GM21786 (cell line): ENCODE measurements at regions not wholly inside any gene's neighbourhood (a gene's known extent, or its start where the extent isn't known, plus 50 kb on each side); places are given as distances from the start of the nearest gene placed in this dataset.
"Not testable (repeated sequence)": the region's sequence is repeated elsewhere in the genome, so short reads cannot be mapped to it uniquely, and the experiment has no call there.

ENCODE experiments used
- ATAC-seq: cut with Tn5 transposase; IDR thresholded peaks from one replicate; pipeline ENCODE4 v1.9.1; 2021; ENCODE audit not compliant: unreplicated experiment

- ATAC-seq, result no peak
Observed at GRCh38 chr6:141976994-141977393, 155.7 kb upstream of the GJE1 start.

GRCh38 chr6:141969768-141970415, 162.8 kb upstream of the GJE1 start:
- not testable (repeated sequence) for ATAC-seq

GRCh38 chr6:141969201-141969600, 163.5 kb upstream of the GJE1 start:
- ATAC-seq, result no peak

GRCh38 chr6:141968632-141969031, 164.1 kb upstream of the GJE1 start:
- no peak for ATAC-seq

- ATAC-seq, result no peak
Observed at GRCh38 chr6:141965016-141965545, 167.6 kb upstream of the GJE1 start.

GRCh38 chr6:141963543-141964295, 169.0 kb upstream of the GJE1 start:
- no peak for ATAC-seq

- ATAC-seq, result no peak
Observed at GRCh38 chr6:141957271-141957670, 175.5 kb upstream of the GJE1 start.

GRCh38 chr6:141956868-141957267, 175.9 kb upstream of the GJE1 start:
- ATAC-seq, result no peak

GRCh38 chr6:141956046-141956761, 176.5 kb upstream of the GJE1 start:
- ATAC-seq, result no peak

- ATAC-seq, result no peak
Observed at GRCh38 chr6:141953072-141953471, 179.7 kb upstream of the GJE1 start.

- no peak for ATAC-seq
Observed at GRCh38 chr6:141946502-141946901, 186.2 kb upstream of the GJE1 start.

- ATAC-seq, result no peak
Observed at GRCh38 chr6:141938664-141939063, 194.1 kb upstream of the GJE1 start.

GRCh38 chr6:141932685-141933084, 200.0 kb upstream of the GJE1 start:
- ATAC-seq, result no peak

GRCh38 chr6:141926200-141926900, 206.4 kb upstream of the GJE1 start:
- ATAC-seq, result peak; percentile 74

GRCh38 chr6:141925001-141925400, 207.7 kb upstream of the GJE1 start:
- no peak for ATAC-seq

GRCh38 chr6:141922898-141923297, 209.8 kb upstream of the GJE1 start:
- ATAC-seq, result no peak

GRCh38 chr6:141916682-141917505, 215.8 kb upstream of the GJE1 start:
- not testable (repeated sequence) for ATAC-seq

- ATAC-seq, result no peak
Observed at GRCh38 chr6:141914646-141915045, 218.1 kb upstream of the GJE1 start.

- ATAC-seq, result no peak
Observed at GRCh38 chr6:141906569-141907080, 226.1 kb upstream of the GJE1 start.

GRCh38 chr6:141890661-141891060, 242.1 kb upstream of the GJE1 start:
- ATAC-seq, result no peak
